ENCODE measurements at regions not wholly inside any gene's neighbourhood (a gene's known extent, or its start where the extent isn't known, plus 50 kb on each side); places are given as distances from the start of the nearest gene placed in this dataset.
A peak's percentile ranks its signal among the peaks of the same experiment; 100 is the strongest.

- no peak for TF ChIP-seq EZH2 (IDR thresholded peaks at IDR 0.05; ENCODE audit: low read depth, unreplicated experiment)
- TF ChIP-seq POLR2AphosphoS5 (IDR thresholded peaks at IDR 0.05; ENCODE audit: low read depth), result no peak
- TF ChIP-seq REST (IDR thresholded peaks at IDR 0.05; ENCODE audit: unreplicated experiment), result no peak
- TF ChIP-seq CTCF (conservative IDR thresholded peaks at IDR 0.05; ENCODE audit: low read depth in 2 of 2), result peak; percentile 75 to 82
- TF ChIP-seq ETS1 (IDR thresholded peaks at IDR 0.05), result no peak
- no peak for TF ChIP-seq EZH2phosphoT487 (IDR thresholded peaks at IDR 0.05; ENCODE audit: unreplicated experiment)
- TF ChIP-seq ZNF114 (CRISPR knock-in tag; IDR thresholded peaks at IDR 0.05), result no peak
- TF ChIP-seq NANOG (IDR thresholded peaks at IDR 0.05; ENCODE audit: borderline replicate concordance), result no peak
- TF ChIP-seq CREB1 (CRISPR knock-in tag; IDR thresholded peaks at IDR 0.05; ENCODE audit: low read depth), result no peak
- TF ChIP-seq STAT1 (IDR thresholded peaks at IDR 0.05; ENCODE audit: unreplicated experiment), result no peak
- no peak for TF ChIP-seq JUNB (IDR thresholded peaks at IDR 0.05; ENCODE audit: unreplicated experiment)
Observed at GRCh38 chr7:20539201-20539600, 76.3 kb upstream of the ABCB5 start.
